ENCODE measurements at regions not wholly inside any gene's neighbourhood (a gene's known extent, or its start where the extent isn't known, plus 50 kb on each side); places are given as distances from the start of the nearest gene placed in this dataset.
A peak's percentile ranks its signal among the peaks of the same experiment; 100 is the strongest.
"Not testable (repeated sequence)": the region's sequence is repeated elsewhere in the genome, so short reads cannot be mapped to it uniquely, and the experiment has no call there.

GRCh38 chr14:92223025-92223424 is 99.9 kb upstream of the SLC24A4 start:
- no peak for DNase-seq

- DNase-seq, result no peak
These were observed 98.5 kb upstream of the SLC24A4 start for GRCh38 chr14:92224358-92224954.

GRCh38 chr14:92225731-92226130 is 97.2 kb upstream of the SLC24A4 start:
- DNase-seq, result no peak

- not testable (repeated sequence) for DNase-seq
These were observed 96.8 kb upstream of the SLC24A4 start for GRCh38 chr14:92226166-92226565.

DNA sequence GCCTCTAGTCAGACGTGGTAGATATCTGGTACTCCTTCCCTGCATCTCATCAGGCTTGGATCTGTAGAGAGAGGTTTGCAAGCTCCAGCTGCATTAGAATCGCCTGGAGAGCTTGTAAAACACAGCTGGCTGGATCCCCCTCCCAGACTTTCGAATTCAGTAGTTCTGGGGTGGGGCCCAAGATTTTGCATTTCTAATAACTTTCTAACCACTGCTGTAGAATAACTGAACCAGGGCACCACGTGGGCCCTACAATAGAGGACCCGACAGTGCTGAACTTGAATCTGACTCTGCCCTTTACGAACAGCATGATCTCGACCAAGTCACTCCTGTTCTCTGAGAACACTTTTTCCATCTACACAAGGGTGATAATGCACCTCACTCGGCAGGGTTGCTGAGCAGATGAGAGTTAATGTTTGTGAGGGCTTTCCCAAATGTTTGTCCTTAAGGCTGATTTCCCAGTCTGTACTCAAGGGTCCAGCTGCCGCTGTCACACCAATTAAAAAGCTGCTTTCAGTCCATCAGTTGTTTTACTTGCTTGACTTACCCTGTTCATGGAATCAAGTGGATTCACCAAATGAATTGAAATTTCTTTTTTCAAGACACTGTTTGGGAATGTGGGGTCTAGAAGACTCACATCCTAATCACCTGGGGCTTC is 86.6 kb upstream of the SLC24A4 start:
- no peak for DNase-seq

DNA sequence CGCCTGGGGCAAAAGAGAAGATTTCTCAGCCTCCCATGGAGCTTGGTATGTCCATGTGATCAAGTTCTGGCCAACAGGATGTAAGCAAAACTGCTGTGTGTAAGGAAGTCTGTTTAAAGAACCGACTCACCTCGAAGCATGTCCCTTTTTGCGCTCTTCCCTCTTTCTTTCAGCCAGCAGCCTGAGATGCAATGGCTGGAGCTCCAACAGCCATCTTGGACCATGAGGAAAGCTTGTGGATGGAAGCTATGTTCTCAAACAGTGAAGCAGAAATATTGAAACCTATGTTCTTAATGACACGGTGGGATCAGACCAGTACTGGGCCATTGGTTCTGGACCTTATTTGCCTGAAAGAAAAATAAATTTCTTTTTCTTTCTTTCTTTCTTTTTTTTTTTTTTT is 82.3 kb upstream of the SLC24A4 start:
- DNase-seq, result no peak

DNA sequence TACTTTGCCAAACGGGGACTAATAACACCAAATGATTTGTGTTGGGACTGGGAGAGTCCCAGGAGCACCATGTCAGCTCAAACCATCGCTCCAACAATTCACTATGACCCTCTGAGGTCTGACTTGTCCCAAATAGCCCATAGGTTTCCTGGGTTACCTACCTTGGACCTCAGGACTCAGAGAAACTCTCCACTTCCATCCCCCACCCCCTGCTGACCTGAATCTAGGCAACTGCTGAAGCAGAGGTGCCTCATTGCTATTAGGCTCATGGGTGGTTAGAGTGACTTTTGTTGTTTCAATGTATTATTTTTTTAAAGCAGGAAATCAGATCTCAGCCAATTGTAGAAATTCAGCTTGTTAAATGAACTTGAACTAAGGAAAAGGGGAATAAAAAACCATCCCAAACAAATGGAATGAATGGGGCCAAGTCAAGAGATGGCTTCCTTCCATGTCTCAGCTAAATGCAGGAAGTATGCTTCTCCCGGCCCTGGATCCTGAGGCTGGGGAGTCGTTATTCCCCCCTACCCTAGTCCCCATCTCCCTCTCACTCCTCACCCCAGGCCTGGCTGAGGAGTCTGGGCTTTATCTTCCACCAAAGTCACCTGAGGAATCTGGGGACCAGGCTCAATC is 80.9 kb upstream of the SLC24A4 start:
- DNase-seq, result no peak

GRCh38 chr14:92244805-92245204 is 78.2 kb upstream of the SLC24A4 start:
- no peak for DNase-seq

DNA sequence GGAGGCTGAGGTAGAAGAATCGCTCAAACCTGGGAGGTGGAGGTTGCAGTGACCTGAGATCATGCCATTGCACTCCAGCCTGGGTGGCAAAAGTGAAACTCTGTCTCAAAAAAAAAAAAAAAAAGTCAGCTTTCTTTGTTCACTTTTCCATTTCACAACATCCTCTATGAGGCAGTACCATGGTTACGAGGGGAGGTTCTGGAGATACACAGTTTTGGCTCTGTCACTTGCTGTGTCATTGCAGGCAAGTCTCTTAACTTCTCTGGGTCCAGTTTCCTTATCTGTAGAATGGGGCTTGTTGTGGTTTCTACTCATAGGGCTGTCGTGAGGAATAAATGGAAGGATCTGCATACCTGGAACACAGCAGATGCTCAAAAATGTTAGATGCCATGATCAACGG is 75.6 kb upstream of the SLC24A4 start:
- DNase-seq, result no peak

- DNase-seq, result no peak
These were observed 75.0 kb upstream of the SLC24A4 start for GRCh38 chr14:92247947-92248346.

DNA sequence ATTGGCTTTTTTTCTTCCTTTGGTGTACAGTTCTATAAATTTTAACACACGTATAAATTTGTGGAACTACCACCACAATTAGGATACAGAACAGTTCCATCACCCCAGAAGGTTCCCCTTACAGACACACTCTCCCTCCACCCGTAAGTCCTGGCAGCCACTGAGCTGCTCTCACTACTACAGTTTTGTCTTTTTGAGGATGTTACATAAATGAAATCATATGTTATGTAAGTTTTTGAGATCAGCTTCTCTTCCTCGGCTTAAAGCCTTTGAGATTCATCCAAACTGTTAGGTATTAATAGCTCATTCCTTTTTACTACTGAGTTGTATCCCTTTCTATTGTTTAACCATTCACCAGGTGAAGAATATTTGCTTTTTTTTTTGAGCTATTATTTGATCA is 74.3 kb upstream of the SLC24A4 start:
- no peak for DNase-seq

GRCh38 chr14:92250366-92250765 is 72.6 kb upstream of the SLC24A4 start:
- not testable (repeated sequence) for DNase-seq

- DNase-seq, result no peak
These were observed 70.6 kb upstream of the SLC24A4 start for GRCh38 chr14:92252323-92252722.

DNA sequence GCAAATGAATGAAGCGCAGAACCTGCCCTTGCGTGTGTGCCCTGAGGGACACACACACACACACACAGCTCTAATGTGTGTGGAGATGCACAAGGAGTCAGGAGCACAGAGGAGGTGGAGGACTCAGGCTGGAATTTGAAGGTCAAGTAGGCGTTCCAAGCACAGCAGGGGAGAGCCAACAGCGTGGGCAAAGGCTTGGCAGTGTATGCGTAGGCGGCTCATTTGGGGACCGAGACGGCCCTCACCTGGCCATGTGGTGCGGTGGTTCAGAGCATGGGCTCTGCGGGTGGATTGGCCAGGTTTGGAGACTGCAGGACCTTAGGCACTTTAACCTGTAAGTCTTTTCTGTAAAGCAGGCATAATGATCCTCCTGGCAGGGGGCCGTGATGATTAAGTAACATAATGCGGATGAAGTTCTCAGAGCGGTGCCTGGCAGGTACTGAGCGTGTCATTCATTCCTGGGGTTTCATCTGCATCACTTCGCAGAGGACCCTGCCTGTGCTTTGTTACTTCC is 69.5 kb upstream of the SLC24A4 start:
- DNase-seq, result no peak

DNA sequence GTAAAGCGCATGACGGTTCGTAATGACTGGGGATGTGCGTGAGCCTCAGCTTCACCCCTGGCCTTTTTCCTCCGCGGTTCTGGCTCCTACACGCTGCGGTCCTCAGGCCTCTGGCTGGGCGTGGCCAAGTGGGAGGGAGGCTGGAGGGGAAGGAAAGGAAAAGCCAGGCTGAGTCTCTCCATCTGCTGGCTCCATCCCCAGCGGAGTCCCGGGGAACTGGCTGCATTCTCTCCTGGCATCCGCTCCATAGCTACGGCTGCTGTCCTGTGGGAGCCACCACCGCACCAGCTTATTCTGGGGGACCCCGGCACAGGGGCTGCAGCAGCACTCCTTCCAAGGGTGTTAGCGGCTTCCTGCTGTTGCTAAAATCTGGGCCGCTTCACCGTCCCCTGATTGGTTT is 68.2 kb upstream of the SLC24A4 start:
- no peak for DNase-seq

- no peak for DNase-seq
These were observed 64.0 kb upstream of the SLC24A4 start for GRCh38 chr14:92258934-92259333.

DNA sequence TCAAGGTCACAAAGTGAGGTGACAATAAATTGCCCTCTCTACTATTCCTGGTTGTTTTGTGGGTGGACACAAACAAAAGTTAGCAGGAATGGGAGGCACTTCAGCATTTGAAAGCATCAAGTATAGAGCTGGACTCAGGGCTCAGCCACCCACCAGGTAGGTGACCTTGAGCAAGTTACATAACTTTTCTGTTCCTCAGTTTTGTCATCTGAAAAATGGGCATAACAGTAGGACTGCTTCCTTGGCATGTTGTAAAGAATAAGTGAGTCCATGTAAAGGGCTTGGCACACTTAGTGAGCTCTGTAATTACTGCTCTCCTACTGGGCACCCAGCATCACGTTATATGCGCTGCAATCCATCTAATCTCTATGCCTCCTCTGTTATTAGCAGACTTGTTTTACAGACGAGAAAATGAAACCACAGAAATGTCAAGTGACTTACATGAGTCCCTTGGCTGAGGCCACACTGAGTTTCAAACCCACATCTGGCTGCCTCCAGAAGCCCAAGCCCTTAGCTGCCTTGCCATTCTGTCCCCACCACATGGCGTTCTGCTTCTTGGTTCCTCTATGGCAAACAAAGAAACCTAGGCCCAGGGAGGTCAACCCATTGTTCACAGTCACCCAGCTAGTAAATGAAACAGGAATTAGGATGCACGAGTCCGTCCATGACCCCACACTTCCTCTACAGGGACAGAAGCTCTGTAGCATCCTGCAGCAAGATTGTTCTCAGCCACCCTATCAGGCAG is 63.2 kb upstream of the SLC24A4 start:
- peak; percentile 18 for DNase-seq

- no peak for DNase-seq
These were observed 59.3 kb upstream of the SLC24A4 start for GRCh38 chr14:92263681-92264080.

DNA sequence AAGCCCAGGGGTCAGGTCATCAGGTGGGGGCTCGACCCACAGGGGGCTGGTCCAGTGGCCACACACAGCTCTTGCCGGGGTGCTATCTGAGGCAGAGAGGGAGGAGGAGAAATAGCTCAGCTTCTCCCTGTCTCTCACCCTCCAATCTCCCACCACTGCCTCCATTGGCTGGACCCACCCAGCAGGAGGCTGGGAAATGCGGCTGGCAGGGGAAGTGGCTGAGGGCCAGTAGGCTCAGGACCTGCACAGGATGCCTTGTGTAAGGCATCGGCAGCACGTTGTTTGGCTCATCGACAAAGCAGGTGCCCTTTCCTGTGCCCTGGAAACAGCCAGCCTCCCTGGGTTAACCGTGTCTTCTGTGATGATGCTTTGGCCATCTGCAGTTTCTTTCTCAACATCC is 58.8 kb upstream of the SLC24A4 start:
- DNase-seq, result no peak

DNA sequence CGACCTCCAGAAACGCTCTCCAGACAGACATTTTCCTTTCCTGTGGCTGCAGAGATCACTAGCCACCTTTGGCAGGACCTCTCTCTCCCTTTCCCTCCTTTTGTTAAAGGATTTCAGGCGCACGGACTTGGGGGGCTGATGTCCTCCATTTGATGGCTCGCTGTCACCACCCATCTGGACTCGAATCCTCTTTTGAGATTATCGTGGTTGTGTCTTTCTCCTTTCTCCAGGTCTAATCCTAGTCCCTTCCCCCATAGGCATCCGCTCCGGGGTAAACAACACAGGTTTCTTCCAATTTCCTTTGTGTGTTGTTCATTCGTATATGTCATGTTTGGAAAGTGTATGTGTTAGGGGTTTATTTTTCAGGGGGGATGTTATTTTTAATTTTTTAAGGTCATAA is 56.7 kb upstream of the SLC24A4 start:
- DNase-seq, result no peak
